K562 (cell line): ENCODE measurements at regions not wholly inside any gene's neighbourhood (a gene's known extent, or its start where the extent isn't known, plus 50 kb on each side); places are given as distances from the start of the nearest gene placed in this dataset.

Source experiments
- HSF4 ChIP-seq: fragments of 250-450 bp; sonication (Bioruptor Pico); IDR thresholded peaks from 2 replicates; pipeline ENCODE4 v2.1.2; 2022; ENCODE audit warnings: mild to moderate bottlenecking, moderate library complexity, borderline replicate concordance
- JUN ChIP-seq, 2 experiments: sonication (generic) in 1 of 2; formaldehyde crosslinking in 1 of 2; IDR thresholded peaks; 2 replicates each; pipeline versions ENCODE4 v1.6.1 to v1.8.0; 2012 to 2022; ENCODE audit warnings: borderline replicate concordance in 2 of 2, mild to moderate bottlenecking in 2 of 2, improper control_type of control experiment in 1 of 2, low read depth in 1 of 2, low read length in 1 of 2, missing genetic modification reagents in 1 of 2
- KLF13 ChIP-seq: fragments of 450-650 bp; IDR thresholded peaks from 2 replicates; pipeline ENCODE4 v1.6.1; 2016; ENCODE audit warnings: missing genetic modification characterization, low read depth, mild to moderate bottlenecking, missing compliant biosample characterization, moderate library complexity, borderline replicate concordance
- NR3C1 ChIP-seq: sonication (generic); formaldehyde crosslinking; IDR thresholded peaks from 2 replicates; pipeline ENCODE4 v1.8.1; 2022; ENCODE audit warnings: missing genetic modification reagents
- PYGO2 ChIP-seq: fragments of 450-650 bp; IDR thresholded peaks from 2 replicates; pipeline ENCODE4 v1.6.1; 2016; ENCODE audit warnings: mild to moderate bottlenecking, missing genetic modification characterization, moderate library complexity, missing compliant biosample characterization
- RBM14 ChIP-seq: fragments of 200-400 bp; formaldehyde crosslinking; IDR thresholded peaks from 2 replicates; pipeline ENCODE4 v1.6.1; 2018; ENCODE audit warnings: low read depth, mild to moderate bottlenecking, low read length, moderate library complexity, borderline replicate concordance; ENCODE audit not compliant: insufficient read depth
- REST ChIP-seq, 2 experiments: fragments of 450-650 bp; formaldehyde crosslinking in 1 of 2; IDR thresholded peaks; 2 replicates each; pipeline versions ENCODE4 v1.4.0 to v1.6.1; 2014 to 2020; ENCODE audit warnings: mild to moderate bottlenecking in 2 of 2, borderline replicate concordance in 1 of 2, low read depth in 1 of 2
- SRSF3 ChIP-seq: fragments of 200-400 bp; formaldehyde crosslinking; IDR thresholded peaks from 2 replicates; pipeline ENCODE4 v1.6.1; 2016; ENCODE audit warnings: mild to moderate bottlenecking, low read length, moderate library complexity; ENCODE audit not compliant: insufficient read depth
- TAF1 ChIP-seq: IDR thresholded peaks from 2 replicates; pipeline ENCODE4 v1.6.1; 2011; ENCODE audit warnings: mild to moderate bottlenecking, low read length, moderate library complexity; ENCODE audit not compliant: insufficient read depth, control insufficient read depth, severe bottlenecking; ENCODE audit errors: extremely low read depth
- TARDBP ChIP-seq: fragments of 450-650 bp; IDR thresholded peaks from 2 replicates; pipeline ENCODE4 v1.6.1; 2016
- TEAD1 ChIP-seq, 2 experiments: fragments of 450-650 bp in 1 of 2; sonication (generic) in 1 of 2; formaldehyde crosslinking; IDR thresholded peaks; 2 replicates each; pipeline versions ENCODE4 v1.4.0 to v1.8.0; 2020 to 2022; ENCODE audit warnings: mild to moderate bottlenecking in 2 of 2, missing genetic modification reagents in 1 of 2
- UBTF ChIP-seq, 2 experiments: IDR thresholded peaks; 2 replicates each; pipeline ENCODE4 v1.6.1; 2012; ENCODE audit warnings: improper control_type of control experiment in 2 of 2, low read depth in 2 of 2, low read length in 2 of 2, borderline replicate concordance in 1 of 2
- ZNF444 ChIP-seq: fragments of 250-450 bp; sonication (Bioruptor Pico); IDR thresholded peaks from 2 replicates; pipeline ENCODE4 v1.4.0; 2020; ENCODE audit warnings: mild to moderate bottlenecking, moderate library complexity

- TF ChIP-seq JUN (IDR thresholded peaks at IDR 0.05; ENCODE audit: borderline replicate concordance, low read depth, low read length), result peak; percentile 62; the same call in 1 of the 2 replicates
- TF ChIP-seq JUN (CRISPR knock-in tag; IDR thresholded peaks at IDR 0.05; ENCODE audit: borderline replicate concordance), result no peak
- 0 out of 4 replicates have a peak, but pooled peaks of 1 of the 2 experiments have one; percentile 10 for TF ChIP-seq TEAD1 (CRISPR knock-in tag; IDR thresholded peaks at IDR 0.05)
- TF ChIP-seq REST (IDR thresholded peaks at IDR 0.05; ENCODE audit: borderline replicate concordance), result peak; percentile 12; the same call in 1 of the 2 replicates
- TF ChIP-seq REST (CRISPR knock-in tag; IDR thresholded peaks at IDR 0.05; ENCODE audit: low read depth), result no peak
- no peak for TF ChIP-seq ZNF444
- TF ChIP-seq KLF13, result no peak
- no peak for TF ChIP-seq RBM14
- TF ChIP-seq NR3C1, result no peak
- TF ChIP-seq SRSF3, result no peak
- TF ChIP-seq TARDBP, result no peak
- TF ChIP-seq UBTF (IDR thresholded peaks at IDR 0.05; ENCODE audit: borderline replicate concordance in 1 of 2, low read depth in 2 of 2, low read length in 2 of 2), result no peak
- no peak for TF ChIP-seq TAF1
- TF ChIP-seq HSF4 (CRISPR knock-in tag), result no peak
- no peak for TF ChIP-seq PYGO2 (tag)
Measured at GRCh38 chr12:93302331-93303229, 75.1 kb upstream of the NUDT4 start (continued).
